ENCODE measurements at regions not wholly inside any gene's neighbourhood (a gene's known extent, or its start where the extent isn't known, plus 50 kb on each side); places are given as distances from the start of the nearest gene placed in this dataset.
A peak's percentile ranks its signal among the peaks of the same experiment; 100 is the strongest.

GRCh38 chr6:113220832-113221231 is 636.3 kb upstream of the MARCKS start:
- Mint-ChIP-seq H3K36me3 (ENCODE audit: low read depth, unreplicated experiment) (no peaks in the 10 kb centered on the region), H3K4me3 (ENCODE audit: unreplicated experiment) (no peak overlapping the region), H3K9me3 (ENCODE audit: unreplicated experiment) (peaks cover 2% of the 10 kb centered on the region), H3K27me3 (ENCODE audit: low read depth, unreplicated experiment) (no peaks in the 10 kb centered on the region), H3K27ac (ENCODE audit: unreplicated experiment) (no peak overlapping the region), H3K4me1 (ENCODE audit: low read depth, unreplicated experiment) (no peaks in the 10 kb centered on the region)
- FAIRE-seq, result no peak
- Histone ChIP-seq H3K9ac (ENCODE audit: low read length) (no peak overlapping the region), H3K9me3 (ENCODE audit: insufficient read depth, low read depth, low read length) (no peaks in the 10 kb centered on the region), H3K27me3 (ENCODE audit: insufficient read depth, low read length) (no peaks in the 10 kb centered on the region), H3K4me3 (ENCODE audit: insufficient read depth, low read depth, low read length) (no peak overlapping the region), H3K4me2 (ENCODE audit: low read length) (no peak overlapping the region), H3K36me3 (ENCODE audit: insufficient read depth, low read length) (no peaks in the 10 kb centered on the region), H4K20me1 (ENCODE audit: insufficient read depth, low read length) (no peaks in the 10 kb centered on the region), H3K79me2 (ENCODE audit: insufficient read depth, low read length) (no peaks in the 10 kb centered on the region), H2AFZ (ENCODE audit: low read depth, low read length) (no peak overlapping the region), H3K27ac (ENCODE audit: low read depth, low read length) (no peak overlapping the region), H3K4me1 (ENCODE audit: insufficient read depth, low read length) (no peaks in the 10 kb centered on the region)
- no peak for DNase-seq (ENCODE audit: low read depth)
- TF ChIP-seq EZH2 (IDR thresholded peaks at IDR 0.05; ENCODE audit: insufficient read depth, low read length), result no peak
- TF ChIP-seq, protein P1, sequence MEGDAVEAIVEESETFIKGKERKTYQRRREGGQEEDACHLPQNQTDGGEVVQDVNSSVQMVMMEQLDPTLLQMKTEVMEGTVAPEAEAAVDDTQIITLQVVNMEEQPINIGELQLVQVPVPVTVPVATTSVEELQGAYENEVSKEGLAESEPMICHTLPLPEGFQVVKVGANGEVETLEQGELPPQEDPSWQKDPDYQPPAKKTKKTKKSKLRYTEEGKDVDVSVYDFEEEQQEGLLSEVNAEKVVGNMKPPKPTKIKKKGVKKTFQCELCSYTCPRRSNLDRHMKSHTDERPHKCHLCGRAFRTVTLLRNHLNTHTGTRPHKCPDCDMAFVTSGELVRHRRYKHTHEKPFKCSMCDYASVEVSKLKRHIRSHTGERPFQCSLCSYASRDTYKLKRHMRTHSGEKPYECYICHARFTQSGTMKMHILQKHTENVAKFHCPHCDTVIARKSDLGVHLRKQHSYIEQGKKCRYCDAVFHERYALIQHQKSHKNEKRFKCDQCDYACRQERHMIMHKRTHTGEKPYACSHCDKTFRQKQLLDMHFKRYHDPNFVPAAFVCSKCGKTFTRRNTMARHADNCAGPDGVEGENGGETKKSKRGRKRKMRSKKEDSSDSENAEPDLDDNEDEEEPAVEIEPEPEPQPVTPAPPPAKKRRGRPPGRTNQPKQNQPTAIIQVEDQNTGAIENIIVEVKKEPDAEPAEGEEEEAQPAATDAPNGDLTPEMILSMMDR (IDR thresholded peaks at IDR 0.05; ENCODE audit: insufficient read depth, low read depth, low read length), result no peak

DNA sequence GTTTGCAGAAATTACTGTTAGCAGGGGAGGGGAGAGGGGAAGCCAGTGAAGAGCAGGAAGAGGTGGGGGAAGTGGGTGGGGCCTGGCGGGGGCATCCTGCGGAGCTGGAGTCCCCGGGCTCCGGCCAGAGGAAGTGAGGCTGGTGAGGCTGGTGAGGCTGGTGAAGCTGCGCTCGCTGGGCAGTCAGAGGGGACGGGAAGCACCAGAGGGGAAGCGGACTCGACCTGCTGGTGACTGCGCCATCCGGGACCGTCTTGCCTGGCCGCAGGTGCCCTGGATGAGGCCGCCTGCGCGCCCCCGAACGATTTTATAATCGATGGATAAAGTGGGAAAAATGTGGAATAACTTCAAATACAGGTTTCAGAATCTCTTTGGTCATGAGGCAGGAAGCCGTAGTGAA is 635.3 kb upstream of the MARCKS start:
- Histone ChIP-seq H3K36me3 (ENCODE audit: insufficient read depth, low read length) (no peaks in the 10 kb centered on the region), H3K4me2 (ENCODE audit: low read length) (no peak overlapping the region), H4K20me1 (ENCODE audit: insufficient read depth, low read length) (no peaks in the 10 kb centered on the region), H3K27ac (ENCODE audit: low read depth, low read length) (no peak overlapping the region), H2AFZ (ENCODE audit: low read depth, low read length) (no peak overlapping the region), H3K4me3 (ENCODE audit: insufficient read depth, low read depth, low read length) (no peak overlapping the region), H3K9me3 (ENCODE audit: insufficient read depth, low read depth, low read length) (no peaks in the 10 kb centered on the region), H3K4me1 (ENCODE audit: insufficient read depth, low read length) (no peaks in the 10 kb centered on the region), H3K79me2 (ENCODE audit: insufficient read depth, low read length) (no peaks in the 10 kb centered on the region), H3K27me3 (ENCODE audit: insufficient read depth, low read length) (no peaks in the 10 kb centered on the region), H3K9ac (ENCODE audit: low read length) (no peak overlapping the region)
- no peak for FAIRE-seq
- H3K4me3 Mint-ChIP-seq (ENCODE audit: unreplicated experiment), result no peak overlapping the region
- no peak overlapping the region for H3K27ac Mint-ChIP-seq (ENCODE audit: unreplicated experiment)
- peaks cover 2% of the 10 kb centered on the region for H3K9me3 Mint-ChIP-seq (ENCODE audit: unreplicated experiment)
- no peak for TF ChIP-seq EZH2 (IDR thresholded peaks at IDR 0.05; ENCODE audit: insufficient read depth, low read length)
- TF ChIP-seq, protein P1 (IDR thresholded peaks at IDR 0.05; ENCODE audit: insufficient read depth, low read depth, low read length), result no peak
- no peaks in the 10 kb centered on the region for H3K36me3 Mint-ChIP-seq (ENCODE audit: low read depth, unreplicated experiment)
- DNase-seq (ENCODE audit: low read depth), result no peak
- H3K27me3 Mint-ChIP-seq (ENCODE audit: low read depth, unreplicated experiment), result no peaks in the 10 kb centered on the region
- no peaks in the 10 kb centered on the region for H3K4me1 Mint-ChIP-seq (ENCODE audit: low read depth, unreplicated experiment)

DNA sequence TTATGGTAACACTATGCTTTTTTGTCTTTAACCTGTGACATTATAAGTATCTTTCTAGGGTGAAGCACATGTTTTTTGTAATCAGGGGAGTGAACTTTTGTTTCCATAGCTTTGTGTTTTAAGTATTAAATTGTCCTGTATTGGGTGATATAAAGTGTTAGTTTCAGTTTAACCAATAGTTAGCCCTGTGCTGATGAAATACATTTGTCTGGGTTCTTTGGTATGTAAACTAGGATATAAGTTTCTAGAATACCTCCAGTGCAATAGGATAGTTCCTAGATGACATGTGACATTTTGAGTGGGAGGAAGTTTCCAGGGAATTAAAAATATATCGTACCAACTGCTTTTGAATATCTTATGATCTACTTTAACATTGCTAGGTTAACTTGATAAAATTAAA is 611.0 kb upstream of the MARCKS start:
- no peak overlapping the region for H3K27ac Mint-ChIP-seq (ENCODE audit: unreplicated experiment)
- no peaks in the 10 kb centered on the region for H3K36me3 Mint-ChIP-seq (ENCODE audit: low read depth, unreplicated experiment)
- DNase-seq (ENCODE audit: low read depth) (peak; percentile 0), FAIRE-seq (no peak)
- peaks cover 5% of the 10 kb centered on the region for H3K9me3 Mint-ChIP-seq (ENCODE audit: unreplicated experiment)
- no peak overlapping the region for H3K4me3 ChIP-seq (ENCODE audit: insufficient read depth, low read depth, low read length)
- H4K20me1 ChIP-seq (ENCODE audit: insufficient read depth, low read length), result no peaks in the 10 kb centered on the region
- H3K4me3 Mint-ChIP-seq (ENCODE audit: unreplicated experiment), result no peak overlapping the region
- no peaks in the 10 kb centered on the region for H3K4me1 Mint-ChIP-seq (ENCODE audit: low read depth, unreplicated experiment)
- H2AFZ ChIP-seq (ENCODE audit: low read depth, low read length), result no peak overlapping the region
- H3K27me3 Mint-ChIP-seq (ENCODE audit: low read depth, unreplicated experiment), result no peaks in the 10 kb centered on the region
- no peaks in the 10 kb centered on the region for H3K79me2 ChIP-seq (ENCODE audit: insufficient read depth, low read length)
- TF ChIP-seq, protein P1 (IDR thresholded peaks at IDR 0.05; ENCODE audit: insufficient read depth, low read depth, low read length), result no peak
- no peak for TF ChIP-seq EZH2 (IDR thresholded peaks at IDR 0.05; ENCODE audit: insufficient read depth, low read length)
- H3K9me3 ChIP-seq (ENCODE audit: insufficient read depth, low read depth, low read length), result no peaks in the 10 kb centered on the region
- H3K4me2 ChIP-seq (ENCODE audit: low read length), result no peak overlapping the region
- no peaks in the 10 kb centered on the region for H3K27me3 ChIP-seq (ENCODE audit: insufficient read depth, low read length)
- H3K4me1 ChIP-seq (ENCODE audit: insufficient read depth, low read length), result no peaks in the 10 kb centered on the region
- H3K27ac ChIP-seq (ENCODE audit: low read depth, low read length), result no peak overlapping the region
- H3K9ac ChIP-seq (ENCODE audit: low read length), result no peak overlapping the region
- H3K36me3 ChIP-seq (ENCODE audit: insufficient read depth, low read length), result no peaks in the 10 kb centered on the region
